Upper lobe of right lung (tissue), 1 donor: ENCODE measurements at regions not wholly inside any gene's neighbourhood (a gene's known extent, or its start where the extent isn't known, plus 50 kb on each side); places are given as distances from the start of the nearest gene placed in this dataset.

ENCODE experiments used
- ATAC-seq: fragments of 200-7000 bp; cut with Tn5 transposase; one replicate; pipeline ENCODE4 v1.9.1; 2020; ENCODE audit warnings: mild to moderate bottlenecking, moderate library complexity
- DNase-seq: peaks from one replicate; pipeline ENCODE4 v3.0.0-alpha.2; 2020
- H3K27ac ChIP-seq: fragments of 200-600 bp; one replicate; pipeline ENCODE4 v1.8.0; 2022
- H3K27me3 ChIP-seq: fragments of 200-600 bp; one replicate; pipeline ENCODE4 v1.8.0; 2022; ENCODE audit warnings: mild to moderate bottlenecking
- H3K36me3 ChIP-seq: fragments of 200-600 bp; one replicate; pipeline ENCODE4 v1.8.0; 2022
- H3K4me1 ChIP-seq: fragments of 200-600 bp; one replicate; pipeline ENCODE4 v1.8.0; 2022
- H3K4me3 ChIP-seq: fragments of 200-600 bp; one replicate; pipeline ENCODE4 v1.8.0; 2022; ENCODE audit warnings: mild to moderate bottlenecking
- H3K9me3 ChIP-seq: fragments of 200-600 bp; one replicate; pipeline ENCODE4 v1.8.0; 2022
- CTCF ChIP-seq: fragments of 200-600 bp; IDR thresholded peaks from one replicate; pipeline ENCODE4 v1.8.0; 2022; ENCODE audit warnings: antibody characterized with exemption
- intact Hi-C: fragments of 100-400 bp; cut with DNase I; formaldehyde crosslinking; loops from one replicate; pipeline ENCODE4 v1.11.0; 2022
- donor health status: DM: no; HTN: yes; CAD: no; lungs with severe emphysema.

- intact Hi-C loops: no loop called here
- TF ChIP-seq CTCF: no peak
- no peaks in the 10 kb centered on the region for H3K9me3 ChIP-seq
These were observed 442.1 kb upstream of the SULF2 start for GRCh38 chr20:48227381-48227780.

GRCh38 chr20:48226642-48227041 is 441.4 kb upstream of the SULF2 start:
- no peak overlapping the region for H3K4me3 ChIP-seq
- intact Hi-C loops: no loop called here
- H3K27me3 ChIP-seq: no peaks in the 10 kb centered on the region
- no peak for TF ChIP-seq CTCF
- no peaks in the 10 kb centered on the region for H3K36me3 ChIP-seq
- DNase-seq: no peak
- H3K27ac ChIP-seq: no peak overlapping the region
- ATAC-seq: no peak
- no peaks in the 10 kb centered on the region for H3K4me1 ChIP-seq
- no peaks in the 10 kb centered on the region for H3K9me3 ChIP-seq

More at GRCh38 chr20:48227381-48227780, 442.1 kb upstream of the SULF2 start:
- no peak for DNase-seq
- Histone ChIP-seq H3K36me3 (no peaks in the 10 kb centered on the region), H3K4me3 (no peak overlapping the region), H3K27ac (no peak overlapping the region), H3K27me3 (no peaks in the 10 kb centered on the region), H3K4me1 (no peaks in the 10 kb centered on the region)
- no peak for ATAC-seq

- H3K27ac ChIP-seq: no peak overlapping the region
- H3K4me1 ChIP-seq: no peaks in the 10 kb centered on the region
- ATAC-seq: no peak
- no peaks in the 10 kb centered on the region for H3K9me3 ChIP-seq
- no peak for TF ChIP-seq CTCF
- intact Hi-C loops: no loop called here
- no peak overlapping the region for H3K4me3 ChIP-seq
- DNase-seq: no peak
- H3K36me3 ChIP-seq: no peaks in the 10 kb centered on the region
- no peaks in the 10 kb centered on the region for H3K27me3 ChIP-seq
These were observed 439.3 kb upstream of the SULF2 start for GRCh38 chr20:48224533-48225050.

GRCh38 chr20:48223715-48224114 is 438.4 kb upstream of the SULF2 start:
- no peaks in the 10 kb centered on the region for H3K9me3 ChIP-seq
- ATAC-seq: no peak
- H3K4me3 ChIP-seq: no peak overlapping the region
- no peak for DNase-seq
- intact Hi-C loops: no loop called here
- no peaks in the 10 kb centered on the region for H3K36me3 ChIP-seq
- H3K27me3 ChIP-seq: no peaks in the 10 kb centered on the region
- no peak overlapping the region for H3K27ac ChIP-seq
- H3K4me1 ChIP-seq: no peaks in the 10 kb centered on the region
- no peak for TF ChIP-seq CTCF

- no peaks in the 10 kb centered on the region for H3K9me3 ChIP-seq
- no peak for ATAC-seq
- no peaks in the 10 kb centered on the region for H3K27me3 ChIP-seq
- H3K36me3 ChIP-seq: no peaks in the 10 kb centered on the region
- TF ChIP-seq CTCF: no peak
- no peaks in the 10 kb centered on the region for H3K4me1 ChIP-seq
- H3K27ac ChIP-seq: no peak overlapping the region
- intact Hi-C loops: no loop called here
- H3K4me3 ChIP-seq: no peak overlapping the region
- DNase-seq: no peak
These were observed 437.4 kb upstream of the SULF2 start for GRCh38 chr20:48222595-48223180.
